ENCODE measurements at regions not wholly inside any gene's neighbourhood (a gene's known extent, or its start where the extent isn't known, plus 50 kb on each side); places are given as distances from the start of the nearest gene placed in this dataset.
A peak's percentile ranks its signal among the peaks of the same experiment; 100 is the strongest.

DNA sequence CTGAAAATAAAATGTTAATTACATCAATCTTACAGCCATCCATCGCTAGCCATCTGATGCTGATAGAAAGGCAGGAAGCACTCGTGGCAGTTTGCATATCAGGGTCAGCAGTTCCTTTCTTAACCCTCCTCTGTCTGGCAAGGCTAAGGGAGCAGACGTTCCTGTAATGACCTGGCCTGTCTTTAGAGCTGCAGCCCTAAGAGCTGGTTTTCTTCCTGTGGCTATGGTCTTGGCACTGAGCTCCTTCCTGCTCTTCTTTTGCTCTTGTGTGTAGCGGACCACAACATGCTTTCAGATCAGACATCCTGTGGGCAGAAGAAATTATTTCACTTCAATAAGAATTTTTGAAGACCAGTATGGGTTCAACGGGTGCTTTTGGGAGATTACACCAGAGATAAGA, 170.4 kb downstream of the DAD1 start:
- DNase-seq (ENCODE audit: low read depth, low spot score) = no peak

DNA sequence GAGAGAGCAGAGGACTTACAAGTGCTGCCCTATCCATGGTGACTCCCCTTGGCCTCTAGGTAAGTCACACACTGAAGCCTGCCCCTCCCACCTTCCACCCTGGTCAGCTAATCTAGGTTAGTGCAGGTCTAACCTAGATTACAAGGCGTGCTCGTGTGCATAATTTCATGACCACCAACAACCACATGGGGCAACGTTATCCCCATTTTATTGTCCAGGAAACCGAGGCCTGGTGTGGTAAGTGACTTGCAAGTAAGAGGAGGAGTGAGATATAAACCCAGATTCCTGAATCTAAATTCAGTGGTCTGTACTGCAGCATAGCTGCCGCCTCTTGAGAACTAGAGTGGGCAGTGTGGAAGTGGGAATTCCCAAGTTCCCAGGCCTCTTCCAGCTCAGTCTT, 171.1 kb downstream of the DAD1 start:
- no peak for DNase-seq (ENCODE audit: low read depth, low spot score)

DNA sequence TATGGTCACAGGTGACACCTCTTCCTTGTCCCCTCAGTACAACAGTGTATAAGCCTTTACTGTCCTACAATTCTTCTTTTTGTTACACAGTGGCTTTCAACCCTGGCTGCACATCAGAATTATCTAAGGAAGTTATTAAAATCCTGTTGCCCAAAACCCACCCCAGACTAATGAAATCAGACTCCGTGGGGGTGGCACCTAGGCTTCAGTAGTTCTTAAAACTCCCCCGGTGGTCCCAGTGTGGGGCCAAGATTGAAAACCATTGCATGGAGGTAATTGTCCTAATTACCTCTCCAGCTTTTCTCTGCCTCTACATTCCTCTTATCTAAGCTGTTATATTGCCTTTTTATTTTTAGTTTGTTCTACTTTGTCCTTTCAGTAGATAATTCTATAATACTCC, 172.8 kb downstream of the DAD1 start:
- no peak for DNase-seq (ENCODE audit: low read depth, low spot score)

DNA sequence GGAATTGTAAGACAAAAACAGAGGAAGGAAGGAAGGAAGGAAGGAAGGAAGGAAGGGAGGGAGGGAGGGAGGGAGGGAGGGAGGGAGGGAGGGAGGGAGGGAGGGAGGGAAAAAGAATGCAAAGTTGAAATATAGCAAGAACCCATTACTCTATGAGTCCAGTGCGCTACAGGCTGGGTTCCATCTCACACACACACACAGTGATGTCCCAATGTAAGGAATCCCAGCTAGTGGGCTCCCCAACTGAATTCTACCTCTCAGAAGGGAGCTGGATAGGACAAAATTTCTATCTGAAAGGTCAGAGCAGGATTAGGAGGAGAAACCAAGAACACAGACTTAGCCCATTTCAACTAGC, 173.4 kb downstream of the DAD1 start:
- no peak for DNase-seq (ENCODE audit: low read depth, low spot score)

DNA sequence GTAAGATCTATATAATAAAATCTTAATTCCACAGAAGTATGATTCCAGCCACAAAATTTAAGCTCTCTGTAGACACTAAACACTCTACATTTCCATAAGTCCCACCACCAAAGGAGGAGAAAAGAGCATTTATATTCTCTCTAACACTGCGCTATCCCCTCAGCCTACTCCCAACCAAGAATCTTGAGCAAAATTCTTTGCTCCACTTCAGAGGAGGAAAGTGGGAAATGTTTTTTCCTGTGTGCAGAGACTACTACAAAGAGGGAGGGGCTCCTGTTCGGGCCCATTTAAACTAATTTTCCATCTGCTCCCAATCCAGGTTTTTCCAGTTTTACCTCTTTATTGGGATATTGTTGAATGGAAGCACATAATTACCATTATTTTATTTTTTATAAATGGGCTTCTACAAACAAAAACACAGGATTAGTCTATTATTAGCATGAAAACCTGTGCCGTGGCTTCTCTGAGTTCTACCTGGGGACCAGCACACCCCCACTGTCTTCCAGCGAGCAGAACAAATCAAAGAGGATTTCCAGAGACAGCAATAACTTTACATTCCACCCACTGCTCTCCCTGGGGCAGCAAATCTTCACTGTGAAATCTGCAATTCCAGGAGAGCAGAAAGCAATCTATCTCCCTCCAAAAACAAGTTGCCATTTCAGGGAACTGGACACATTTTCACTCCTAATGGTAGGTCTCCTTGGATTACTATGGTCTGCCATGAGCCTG, 174.0 kb downstream of the DAD1 start:
- no peak for DNase-seq (ENCODE audit: low read depth, low spot score)

DNA sequence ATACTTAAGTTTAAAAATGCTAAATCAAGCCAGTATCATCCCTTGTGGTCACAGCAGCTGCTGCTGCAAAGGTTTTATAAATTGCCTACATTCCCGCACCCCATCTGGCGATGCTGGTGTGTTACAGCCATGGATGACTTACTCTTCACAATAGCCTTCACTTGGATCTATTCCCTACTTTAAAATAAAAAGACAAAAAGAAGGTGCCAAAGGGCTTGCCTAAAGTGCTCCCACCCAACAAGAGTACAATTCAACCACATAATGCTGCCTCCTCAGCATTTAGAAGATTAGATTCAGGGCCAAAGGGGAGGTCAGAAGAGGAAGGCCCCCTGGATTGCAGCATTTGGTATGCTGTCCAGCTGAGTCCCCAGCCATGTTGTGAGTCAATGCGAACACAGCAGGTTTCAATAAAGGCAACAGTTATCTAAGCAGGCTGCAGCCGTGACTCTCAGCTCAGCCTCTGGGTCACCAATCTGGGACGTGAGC, 176.1 kb downstream of the DAD1 start:
- peak; percentile 73 for DNase-seq (ENCODE audit: low read depth, low spot score)

DNA sequence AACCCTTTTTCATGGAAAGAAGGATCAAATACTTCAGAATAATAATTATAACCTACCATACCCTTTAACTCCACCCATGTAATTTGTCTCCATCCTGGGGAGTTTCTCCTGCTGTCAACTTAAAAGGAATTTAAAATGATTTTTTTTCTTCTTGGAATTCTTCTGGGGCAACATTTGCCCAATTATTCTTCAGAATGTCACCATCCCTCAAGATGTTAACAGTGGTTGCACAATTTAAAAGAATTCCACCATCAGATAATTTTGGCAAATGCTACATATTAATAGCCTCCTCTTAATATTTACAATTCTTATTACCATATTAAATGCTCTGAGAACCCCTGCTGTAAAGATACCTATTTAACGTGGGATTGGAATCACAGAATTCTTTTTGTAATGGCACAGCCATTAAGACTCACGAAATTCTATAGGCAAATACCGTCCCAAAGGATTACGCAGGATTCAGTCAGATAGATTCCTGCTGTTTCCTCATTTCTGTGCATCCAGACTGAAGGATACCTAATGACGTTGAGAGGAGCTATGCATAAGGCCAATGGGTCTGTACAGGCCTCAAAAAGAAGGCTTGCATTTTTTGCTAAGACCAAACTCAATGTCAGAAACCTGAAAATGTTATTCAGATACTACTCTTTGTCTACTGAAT, 177.5 kb downstream of the DAD1 start:
- no peak for DNase-seq (ENCODE audit: low read depth, low spot score)

DNA sequence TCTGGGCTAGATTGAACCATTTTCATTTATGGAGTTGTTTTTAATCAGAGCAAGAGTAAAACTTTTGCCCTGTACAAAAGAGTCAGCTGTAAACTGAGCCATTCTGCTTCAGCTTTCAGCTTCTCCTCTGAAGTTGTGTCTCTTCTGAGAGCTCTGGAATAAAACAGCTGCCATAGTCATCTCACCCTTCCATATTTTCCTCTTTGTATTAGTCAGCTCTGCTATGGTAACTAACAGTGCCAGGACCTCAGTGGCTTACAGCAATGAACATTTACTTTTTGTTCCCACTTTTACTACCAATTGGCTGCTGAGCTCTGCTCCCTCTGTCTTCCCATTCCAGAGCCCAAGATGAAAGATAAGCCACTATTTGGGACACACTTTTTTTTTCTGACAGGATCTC, 178.5 kb downstream of the DAD1 start:
- no peak for DNase-seq (ENCODE audit: low read depth, low spot score)

DNA sequence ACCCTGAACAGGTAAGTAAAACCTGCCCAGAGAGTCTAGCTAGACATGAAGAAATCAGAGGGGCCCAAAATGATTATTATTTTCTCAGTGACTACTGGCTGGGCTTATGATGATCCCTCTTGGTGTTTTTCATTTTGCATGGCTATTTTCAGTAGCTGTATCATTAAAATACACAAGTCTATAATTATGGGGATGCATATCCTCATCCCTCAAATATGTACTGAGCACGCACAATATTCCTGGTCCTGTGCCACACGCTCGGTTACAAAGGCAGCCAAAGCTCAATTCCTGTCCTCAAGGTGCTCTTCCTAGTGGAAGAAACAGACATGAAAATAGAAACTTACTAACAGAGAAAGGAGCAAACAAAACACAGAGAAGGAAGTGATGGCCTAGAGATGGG, 180.0 kb downstream of the DAD1 start:
- DNase-seq (ENCODE audit: low read depth, low spot score) = no peak

DNA sequence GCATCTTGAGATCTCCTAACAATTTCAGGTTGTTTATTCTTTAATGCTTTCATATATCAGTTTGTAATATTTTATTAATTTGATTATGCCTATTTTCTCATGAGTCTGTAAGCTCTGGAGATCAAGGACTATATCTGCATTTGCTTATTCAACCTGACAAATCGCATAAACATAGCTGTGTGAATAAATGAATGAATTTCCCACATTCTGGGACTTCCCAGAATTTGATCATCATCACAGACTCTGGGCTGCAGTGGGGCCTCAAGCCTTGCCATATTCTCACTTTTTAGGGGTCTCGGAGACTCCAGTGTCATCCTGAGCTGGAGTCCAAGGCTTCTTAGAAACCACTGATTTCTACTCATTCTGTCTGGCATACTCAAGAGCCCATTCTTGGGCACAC, 180.5 kb downstream of the DAD1 start:
- no peak for DNase-seq (ENCODE audit: low read depth, low spot score)

DNA sequence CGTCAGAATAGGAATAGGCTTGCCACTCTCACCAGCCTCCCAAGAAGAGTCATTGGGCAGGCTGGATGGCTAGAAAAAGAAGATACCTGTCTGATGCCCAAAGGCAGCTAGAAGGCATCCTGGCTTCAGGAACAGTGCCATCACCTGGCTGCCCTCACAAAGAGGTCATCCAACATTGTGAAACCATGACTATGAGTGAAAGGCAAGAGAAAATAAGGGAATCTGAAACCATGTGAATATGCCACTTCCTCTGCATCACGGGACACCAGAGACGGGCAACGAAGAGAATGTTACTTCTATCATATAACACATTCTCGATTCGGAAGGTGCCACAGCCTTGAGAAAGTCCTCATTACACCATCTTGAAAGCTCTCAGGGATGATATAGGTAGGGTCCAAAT, 182.0 kb downstream of the DAD1 start:
- DNase-seq (ENCODE audit: low read depth, low spot score) = no peak

DNA sequence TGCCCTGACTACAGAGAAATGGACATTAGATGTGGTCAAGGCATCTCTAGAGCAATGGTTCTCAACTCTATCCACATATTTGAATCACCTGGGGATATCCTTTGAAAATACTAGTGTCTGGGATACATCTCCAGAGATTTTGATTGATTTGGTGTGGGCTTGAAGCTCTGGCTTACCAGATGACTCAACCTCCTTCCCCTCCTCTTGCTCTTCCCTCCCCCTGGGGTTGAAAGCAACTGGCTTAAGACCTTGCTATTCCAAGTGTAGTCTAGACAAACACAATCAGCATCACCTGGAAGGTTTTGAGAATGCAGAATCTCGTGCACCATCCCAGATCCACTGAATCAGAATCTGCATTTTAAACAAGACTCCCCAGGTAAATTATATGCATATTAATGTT, 183.8 kb downstream of the DAD1 start:
- no peak for DNase-seq (ENCODE audit: low read depth, low spot score)

DNA sequence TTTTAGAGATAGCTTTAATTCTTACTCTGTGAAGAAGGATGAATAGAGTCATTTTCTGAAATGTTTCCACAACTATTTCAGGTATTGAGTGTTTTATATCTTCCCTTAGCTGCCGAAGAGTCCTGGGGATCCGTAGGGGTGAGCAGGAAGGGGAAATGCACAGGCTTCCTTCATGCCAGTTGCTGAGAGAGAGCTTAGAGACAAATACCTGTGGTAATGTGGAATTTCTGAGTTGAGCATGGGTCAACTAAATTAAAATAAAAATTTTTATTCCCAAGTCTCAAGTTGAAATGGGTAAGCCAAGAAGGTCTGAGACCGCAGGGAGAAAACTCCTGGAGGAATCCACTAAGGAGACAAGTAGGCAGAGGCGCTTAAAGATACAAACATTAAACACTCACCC, 185.7 kb downstream of the DAD1 start:
- DNase-seq (ENCODE audit: low read depth, low spot score) = peak; percentile 72

DNA sequence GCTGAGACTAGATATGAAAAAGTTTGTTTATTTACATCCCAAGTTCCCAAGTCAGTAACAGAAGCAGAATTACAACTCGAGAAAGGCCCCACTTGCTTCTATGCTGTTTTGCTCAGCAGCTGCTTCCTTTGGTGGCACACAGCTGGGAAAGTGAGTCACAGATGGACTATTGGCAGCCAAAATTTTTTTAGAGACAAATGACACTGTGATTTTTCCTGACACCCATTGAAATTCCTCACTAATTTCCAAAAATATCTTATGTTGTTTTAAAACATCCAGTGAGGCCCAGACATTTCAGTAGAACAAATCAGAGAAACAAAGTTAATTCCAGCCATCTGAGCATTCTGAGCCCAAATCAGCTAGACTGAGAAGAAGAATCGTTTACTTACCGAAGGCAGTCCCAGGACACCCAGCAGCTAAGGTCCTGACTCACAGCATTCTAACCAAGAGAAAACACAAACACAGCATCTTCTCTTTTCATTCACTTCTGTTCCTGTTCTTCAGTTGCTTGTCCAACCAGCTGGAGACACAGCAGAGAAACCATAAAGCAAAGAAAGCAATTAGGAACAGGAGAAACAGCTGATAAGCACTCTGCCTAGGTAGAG, 188.3 kb downstream of the DAD1 start:
- no peak for DNase-seq (ENCODE audit: low read depth, low spot score)

DNA sequence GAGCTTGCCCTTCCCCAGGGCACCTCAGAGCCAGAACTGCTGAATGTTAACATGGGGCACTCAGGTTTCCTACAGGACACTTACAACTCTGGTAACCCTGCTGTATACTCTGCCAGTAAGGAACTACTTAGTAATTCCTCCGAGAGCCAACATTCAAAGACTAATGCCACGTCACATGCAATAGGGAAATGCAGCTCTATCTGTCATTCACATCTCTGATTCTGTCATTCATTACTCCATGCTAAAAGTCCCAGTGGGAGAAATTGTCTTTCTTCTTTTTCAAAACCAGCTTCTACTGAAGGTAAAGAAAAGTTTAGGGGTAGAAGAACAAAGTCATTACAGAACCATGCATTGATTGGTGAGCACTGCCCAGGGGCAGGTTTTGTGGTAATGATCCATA, 189.2 kb downstream of the DAD1 start:
- no peak for DNase-seq (ENCODE audit: low read depth, low spot score)

DNA sequence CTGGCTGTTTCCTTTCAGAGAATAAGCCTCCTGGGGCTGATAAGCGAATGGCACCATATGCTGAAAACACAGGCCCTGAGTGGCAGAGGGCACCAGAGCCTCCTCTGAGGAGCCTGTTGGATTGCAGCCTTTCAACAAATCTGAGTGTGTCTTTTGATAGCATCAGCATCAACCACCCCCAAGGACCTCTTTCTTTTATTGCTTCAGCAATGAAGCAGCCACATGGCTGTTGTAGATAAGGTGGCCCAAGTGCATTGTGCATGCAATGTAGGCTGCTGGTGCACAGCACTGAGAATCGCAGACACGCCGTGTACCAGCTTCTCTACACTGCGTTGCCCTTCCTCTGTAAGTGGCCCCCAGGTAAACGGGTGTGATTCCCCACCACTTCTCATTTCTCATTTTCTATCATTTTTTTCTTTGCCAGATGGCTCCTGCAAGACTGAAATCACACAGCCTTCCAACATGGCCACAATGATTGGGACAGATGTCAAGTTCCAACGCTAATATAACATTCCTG, 191.7 kb downstream of the DAD1 start:
- no peak for DNase-seq (ENCODE audit: low read depth, low spot score)

DNA sequence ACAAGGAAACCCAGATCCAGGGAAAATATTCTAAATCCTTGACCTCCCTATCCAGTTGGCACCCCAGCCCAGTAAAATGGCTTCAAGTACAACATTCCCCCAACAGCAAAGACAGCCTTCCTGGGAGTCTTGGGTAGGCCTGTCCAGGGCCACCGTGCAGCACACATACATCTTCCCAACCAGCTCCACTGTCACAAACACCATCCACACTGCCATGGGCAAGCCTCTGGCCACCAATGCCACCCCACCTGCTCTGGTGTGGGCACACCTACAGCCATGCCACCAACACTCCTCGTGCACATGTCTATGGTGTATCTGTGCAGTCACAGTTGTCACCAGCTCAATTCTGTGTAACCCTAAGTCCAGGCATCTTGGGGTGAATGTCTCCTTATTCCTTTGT, 193.2 kb downstream of the DAD1 start:
- DNase-seq (ENCODE audit: low read depth, low spot score) = no peak

DNA sequence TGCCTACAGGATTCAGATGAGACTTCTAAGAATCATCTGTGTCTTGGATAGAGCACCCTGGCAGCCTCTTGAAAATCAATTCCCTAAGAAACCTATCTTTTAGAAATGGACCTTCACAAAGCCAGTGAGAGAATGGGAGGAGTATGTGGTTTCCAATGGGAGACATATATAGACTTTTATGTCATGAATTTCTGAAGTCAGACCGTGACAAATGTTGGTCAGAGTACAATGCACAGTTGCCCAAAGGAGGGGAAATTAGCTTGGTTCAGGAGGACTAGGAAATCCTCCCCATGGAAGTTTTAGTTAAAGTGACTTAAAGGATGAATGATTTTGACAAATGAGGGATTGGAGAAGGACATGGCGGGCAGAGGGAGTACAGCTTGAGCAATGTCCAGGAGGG, 194.4 kb downstream of the DAD1 start:
- DNase-seq (ENCODE audit: low read depth, low spot score) = no peak

DNA sequence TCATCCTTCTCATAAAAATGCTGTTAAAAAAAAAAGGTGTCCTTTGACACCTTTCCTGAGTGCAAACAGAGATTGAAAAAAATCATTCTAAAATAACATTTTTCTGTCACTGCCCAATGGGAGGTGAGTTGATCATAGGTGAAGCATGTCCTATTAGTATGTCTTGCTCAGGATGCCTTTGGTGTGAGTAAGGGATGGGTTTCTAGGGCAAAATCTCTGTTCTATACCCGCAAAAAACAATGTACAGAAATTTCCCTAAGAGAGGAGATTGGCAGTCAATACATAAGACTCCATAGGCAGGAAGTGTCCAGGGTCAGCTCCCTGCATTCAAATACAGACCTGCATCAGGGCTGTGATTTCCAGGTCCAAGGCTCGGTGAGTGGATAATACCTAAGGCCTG, 195.2 kb downstream of the DAD1 start:
- no peak for DNase-seq (ENCODE audit: low read depth, low spot score)

DNA sequence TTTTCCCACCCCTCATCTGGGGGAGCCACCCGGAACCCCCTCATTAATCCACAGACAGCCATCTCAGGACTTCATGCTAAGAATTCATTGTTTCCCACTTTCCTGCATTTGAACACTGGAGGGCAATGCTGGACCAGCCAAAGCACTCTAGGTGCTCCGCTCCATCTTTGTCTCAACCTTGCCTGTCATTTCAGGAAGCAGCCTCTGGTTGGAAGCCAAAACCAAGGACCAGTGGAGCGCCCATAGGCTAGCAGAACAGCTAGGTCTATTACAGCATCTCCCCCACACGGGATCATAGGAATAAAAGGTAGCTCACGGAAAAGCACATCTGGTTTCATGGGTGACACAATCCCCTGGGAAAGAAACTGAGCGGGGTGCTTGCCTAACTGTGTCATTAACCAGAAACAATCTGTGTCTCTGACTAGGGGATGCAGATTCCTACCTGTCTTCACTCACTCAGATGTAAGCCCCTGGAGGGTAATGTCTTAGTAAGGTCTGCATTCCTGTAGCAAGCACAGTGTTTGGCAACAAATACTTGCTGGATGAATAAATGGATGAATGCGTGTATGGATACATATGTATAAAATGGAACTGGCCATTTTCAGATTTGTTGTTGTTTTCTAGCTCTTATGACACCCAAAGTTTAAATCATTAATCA, 197.0 kb downstream of the DAD1 start:
- peak; percentile 88 for DNase-seq (ENCODE audit: low read depth, low spot score)

DNA sequence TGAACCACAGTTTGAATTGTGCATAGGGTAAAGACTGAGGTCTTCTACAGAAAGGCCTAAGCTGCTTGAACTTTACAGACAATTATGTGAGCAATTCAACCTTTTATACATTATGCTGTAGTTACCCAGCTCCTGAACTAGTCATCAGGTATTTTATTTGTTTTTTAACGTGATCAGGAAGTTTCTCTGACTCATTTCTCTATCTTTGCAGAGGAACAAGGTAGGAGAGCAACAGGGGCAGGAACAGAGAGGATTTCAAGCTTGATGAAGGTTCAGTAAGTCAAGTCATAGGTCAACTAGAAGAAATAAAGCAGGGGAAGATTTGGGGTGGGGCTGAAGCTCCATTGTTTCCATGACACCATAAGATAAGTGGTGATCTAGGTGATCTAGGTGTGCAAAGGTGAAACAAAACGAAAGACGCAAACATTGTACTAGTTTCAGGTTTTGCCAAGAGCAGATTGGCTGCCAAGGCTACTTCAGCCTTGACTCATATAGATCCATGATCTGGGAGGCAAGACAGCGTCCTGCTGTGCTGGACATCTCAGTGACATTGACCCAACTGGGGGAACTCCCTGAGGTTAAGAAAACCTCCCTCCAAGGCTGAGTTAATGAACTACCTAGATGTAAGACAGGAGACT, 198.1 kb downstream of the DAD1 start:
- DNase-seq (ENCODE audit: low read depth, low spot score) = no peak

DNA sequence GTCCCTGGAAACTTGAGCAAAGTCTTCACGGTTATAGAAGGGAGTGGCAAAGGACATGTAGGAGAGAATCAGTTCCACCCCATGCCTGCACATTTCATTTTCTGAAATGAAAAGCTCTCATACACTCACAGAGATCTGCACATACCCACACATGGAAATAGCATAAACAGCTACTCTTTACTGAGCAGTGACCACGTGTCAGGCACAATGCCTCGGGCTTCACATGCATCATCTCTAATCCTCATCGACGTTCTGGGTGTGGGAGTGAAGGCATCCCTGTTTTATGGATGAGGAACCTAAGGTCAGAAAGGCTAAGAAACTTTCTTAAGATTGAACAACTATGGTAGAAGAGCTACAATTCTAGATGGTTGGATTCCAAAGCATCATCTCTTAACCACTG, 198.8 kb downstream of the DAD1 start:
- no peak for DNase-seq (ENCODE audit: low read depth, low spot score)
